NCI-H510A treated with DMSO at 0.1 percent for 48 hours (cell line): ENCODE measurements at regions not wholly inside any gene's neighbourhood (a gene's known extent, or its start where the extent isn't known, plus 50 kb on each side); places are given as distances from the start of the nearest gene placed in this dataset.

Source experiments
- DNase-seq: peaks from one replicate; lab custom pipeline; 2025; lab: John Stamatoyannopoulos, UW

GRCh38 chr18:4639628-4640310, 184.7 kb upstream of the DLGAP1 start:
- DNase-seq: no peak

- no peak for DNase-seq
Measured at GRCh38 chr18:4638680-4639079, 183.6 kb upstream of the DLGAP1 start.

GRCh38 chr18:4637876-4638275, 182.8 kb upstream of the DLGAP1 start:
- no peak for DNase-seq

GRCh38 chr18:4636967-4637366, 181.9 kb upstream of the DLGAP1 start:
- DNase-seq: no peak

- no peak for DNase-seq
Measured at GRCh38 chr18:4631239-4631638, 176.1 kb upstream of the DLGAP1 start.

- no peak for DNase-seq
Measured at GRCh38 chr18:4605212-4605611, 150.1 kb upstream of the DLGAP1 start.

- DNase-seq: no peak
Measured at GRCh38 chr18:4603955-4604354, 148.8 kb upstream of the DLGAP1 start.

- DNase-seq: no peak
Measured at GRCh38 chr18:4599312-4599711, 144.2 kb upstream of the DLGAP1 start.

GRCh38 chr18:4597301-4597700, 142.2 kb upstream of the DLGAP1 start:
- DNase-seq: no peak

- no peak for DNase-seq
Measured at GRCh38 chr18:4593895-4594294, 138.8 kb upstream of the DLGAP1 start.

GRCh38 chr18:4593459-4593858, 138.4 kb upstream of the DLGAP1 start:
- no peak for DNase-seq

- no peak for DNase-seq
Measured at GRCh38 chr18:4589056-4589800, 134.1 kb upstream of the DLGAP1 start.

GRCh38 chr18:4587204-4587603, 132.1 kb upstream of the DLGAP1 start:
- no peak for DNase-seq

- no peak for DNase-seq
Measured at GRCh38 chr18:4586731-4587130, 131.6 kb upstream of the DLGAP1 start.

GRCh38 chr18:4582431-4583335, 127.6 kb upstream of the DLGAP1 start:
- no peak for DNase-seq

GRCh38 chr18:4581966-4582365, 126.9 kb upstream of the DLGAP1 start:
- no peak for DNase-seq

GRCh38 chr18:4578449-4578848, 123.3 kb upstream of the DLGAP1 start:
- no peak for DNase-seq

- no peak for DNase-seq
Measured at GRCh38 chr18:4573735-4574134, 118.6 kb upstream of the DLGAP1 start.

GRCh38 chr18:4557502-4557901, 102.4 kb upstream of the DLGAP1 start:
- DNase-seq: no peak

GRCh38 chr18:4551001-4551360, 95.9 kb upstream of the DLGAP1 start:
- no peak for DNase-seq

- no peak for DNase-seq
Measured at GRCh38 chr18:4549164-4549872, 94.2 kb upstream of the DLGAP1 start.

- DNase-seq: no peak
Measured at GRCh38 chr18:4547126-4547525, 92.0 kb upstream of the DLGAP1 start.
